Ovary (tissue), 3 donors: ENCODE measurements at regions not wholly inside any gene's neighbourhood (a gene's known extent, or its start where the extent isn't known, plus 50 kb on each side); places are given as distances from the start of the nearest gene placed in this dataset.

Experiments
- CTCF ChIP-seq, 3 donors: fragments of 450-650 bp in 2 of 3; fragments of 200-600 bp in 1 of 3; IDR thresholded peaks; one replicate each; pipeline versions ENCODE4 v1.5.1 to v1.8.0; 2016 to 2022; ENCODE audit warnings: antibody characterized with exemption in 3 of 3, mild to moderate bottlenecking in 1 of 3
- EP300 ChIP-seq: sonication (generic); formaldehyde crosslinking; IDR thresholded peaks from one replicate; pipeline ENCODE4 v1.6.1; 2017; ENCODE audit warnings: antibody characterized with exemption
- donor health status: DM: no; HTN: no; CAD: no.

GRCh38 chr17:22703204-22703603 lies 1010.9 kb downstream of the KCNJ18 start:
- TF ChIP-seq CTCF (IDR thresholded peaks at IDR 0.05) (no peak), EP300 (no peak)
